Epithelial cell of esophagus (primary cell): ENCODE measurements at regions not wholly inside any gene's neighbourhood (a gene's known extent, or its start where the extent isn't known, plus 50 kb on each side); places are given as distances from the start of the nearest gene placed in this dataset.

Source experiments
- DNase-seq: peaks from one replicate; pipeline ENCODE4 v3.0.0; 2010; ENCODE audit warnings: low read depth
- H3K4me3 ChIP-seq: 2 replicates; pipeline ENCODE4 v1.5.1; 2011; ENCODE audit warnings: mild to moderate bottlenecking, low read length, control low read depth
- TF ChIP-seq, protein P1 (sequence below): IDR thresholded peaks from 2 replicates; pipeline ENCODE4 v1.5.1; 2011; ENCODE audit warnings: low read depth, mild to moderate bottlenecking, low read length, control low read depth, inconsistent platforms; ENCODE audit not compliant: insufficient read depth; ENCODE audit errors: missing control alignments

- no peak for DNase-seq
- H3K4me3 ChIP-seq: no peak overlapping the region
- TF ChIP-seq, protein P1, sequence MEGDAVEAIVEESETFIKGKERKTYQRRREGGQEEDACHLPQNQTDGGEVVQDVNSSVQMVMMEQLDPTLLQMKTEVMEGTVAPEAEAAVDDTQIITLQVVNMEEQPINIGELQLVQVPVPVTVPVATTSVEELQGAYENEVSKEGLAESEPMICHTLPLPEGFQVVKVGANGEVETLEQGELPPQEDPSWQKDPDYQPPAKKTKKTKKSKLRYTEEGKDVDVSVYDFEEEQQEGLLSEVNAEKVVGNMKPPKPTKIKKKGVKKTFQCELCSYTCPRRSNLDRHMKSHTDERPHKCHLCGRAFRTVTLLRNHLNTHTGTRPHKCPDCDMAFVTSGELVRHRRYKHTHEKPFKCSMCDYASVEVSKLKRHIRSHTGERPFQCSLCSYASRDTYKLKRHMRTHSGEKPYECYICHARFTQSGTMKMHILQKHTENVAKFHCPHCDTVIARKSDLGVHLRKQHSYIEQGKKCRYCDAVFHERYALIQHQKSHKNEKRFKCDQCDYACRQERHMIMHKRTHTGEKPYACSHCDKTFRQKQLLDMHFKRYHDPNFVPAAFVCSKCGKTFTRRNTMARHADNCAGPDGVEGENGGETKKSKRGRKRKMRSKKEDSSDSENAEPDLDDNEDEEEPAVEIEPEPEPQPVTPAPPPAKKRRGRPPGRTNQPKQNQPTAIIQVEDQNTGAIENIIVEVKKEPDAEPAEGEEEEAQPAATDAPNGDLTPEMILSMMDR: no peak
Observed at GRCh38 chr14:94932589-94932988, 162.7 kb upstream of the GSC start.

- TF ChIP-seq, protein P1: no peak
- no peak overlapping the region for H3K4me3 ChIP-seq
- no peak for DNase-seq
Observed at GRCh38 chr14:94930690-94931089, 160.8 kb upstream of the GSC start.

DNA sequence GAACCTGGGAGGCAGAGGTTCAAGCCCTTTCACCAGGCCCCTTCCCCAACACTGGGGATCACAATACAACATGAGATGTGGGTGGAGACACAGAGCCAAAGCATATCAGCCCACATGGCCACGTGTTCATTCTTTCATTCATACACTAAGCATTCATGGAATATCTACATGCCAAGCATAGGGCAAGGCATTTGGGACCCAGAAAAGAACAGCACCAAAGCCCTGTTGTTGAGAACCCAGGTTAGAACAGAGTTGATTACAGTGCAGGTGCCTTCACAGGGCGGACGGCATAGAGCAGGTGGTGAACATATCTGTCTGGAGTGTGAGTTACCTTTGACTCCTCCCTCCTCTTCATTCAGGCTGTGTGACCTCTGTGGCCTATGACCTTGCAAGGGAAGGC lies 159.4 kb upstream of the GSC start:
- TF ChIP-seq, protein P1: no peak
- no peak overlapping the region for H3K4me3 ChIP-seq
- no peak for DNase-seq

GRCh38 chr14:94926176-94926575 lies 156.3 kb upstream of the GSC start:
- TF ChIP-seq, protein P1: no peak
- DNase-seq: no peak
- H3K4me3 ChIP-seq: no peak overlapping the region

DNA sequence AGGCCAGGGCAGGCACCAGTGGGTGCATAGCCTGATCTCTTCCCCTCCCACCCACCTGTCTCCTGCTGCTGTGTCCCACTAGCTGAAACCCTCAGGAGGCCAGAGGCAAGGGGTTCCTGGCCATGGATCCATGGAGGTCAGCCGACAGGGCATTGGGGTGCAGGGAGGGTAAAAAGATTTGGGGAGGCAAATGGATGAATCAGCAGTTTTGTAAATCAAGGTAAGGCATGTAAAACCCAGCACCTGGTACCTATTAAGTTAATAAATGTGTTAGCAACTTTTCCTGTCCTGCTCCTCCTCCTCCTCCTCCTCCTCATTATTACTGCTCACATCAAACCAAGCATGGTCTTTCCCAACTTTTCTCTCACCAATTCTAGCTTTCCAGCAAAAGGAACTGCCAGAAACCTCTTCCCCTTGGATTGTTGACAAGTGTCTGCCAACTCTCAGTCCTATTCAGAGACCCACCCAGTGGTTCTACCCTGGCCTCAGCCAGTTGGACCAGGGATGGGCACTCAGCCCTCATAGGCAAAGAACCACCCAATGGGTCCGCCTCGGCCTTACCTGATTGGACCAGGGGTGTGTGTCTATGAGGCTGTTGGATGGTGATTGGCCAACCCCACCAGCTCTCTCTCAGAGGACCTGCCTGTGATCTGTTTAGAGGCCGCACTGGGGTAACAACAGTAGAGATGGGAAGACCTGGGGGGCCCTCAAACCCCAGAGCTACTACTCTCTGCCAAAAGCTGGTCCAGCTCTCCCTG lies 155.7 kb upstream of the GSC start:
- no peak for DNase-seq
- H3K4me3 ChIP-seq: no peak overlapping the region
- TF ChIP-seq, protein P1: no peak

GRCh38 chr14:94924189-94924588 lies 154.3 kb upstream of the GSC start:
- TF ChIP-seq, protein P1: no peak
- no peak overlapping the region for H3K4me3 ChIP-seq
- no peak for DNase-seq

GRCh38 chr14:94923786-94924185 lies 153.9 kb upstream of the GSC start:
- H3K4me3 ChIP-seq: no peak overlapping the region
- TF ChIP-seq, protein P1: no peak
- DNase-seq: no peak
